ENCODE measurements at regions not wholly inside any gene's neighbourhood (a gene's known extent, or its start where the extent isn't known, plus 50 kb on each side); places are given as distances from the start of the nearest gene placed in this dataset.

DNA sequence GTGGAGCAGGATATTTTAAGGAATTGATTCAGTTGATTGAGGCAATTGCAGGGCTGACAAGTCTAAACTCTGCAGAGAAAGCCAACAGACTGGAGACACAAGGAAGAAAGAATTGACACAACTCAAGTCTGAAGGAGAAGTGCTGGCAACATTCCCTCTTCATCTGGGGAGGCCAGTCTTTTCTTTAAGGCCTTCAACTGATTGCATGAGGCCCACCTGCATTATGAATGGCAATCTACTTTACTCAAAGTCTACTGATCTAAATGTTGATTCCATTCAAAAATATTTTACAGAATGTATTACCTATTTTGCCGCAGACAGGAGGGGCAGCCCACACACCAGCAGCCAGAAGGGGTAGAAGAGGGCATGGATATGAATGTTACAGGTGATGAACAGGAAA is 425.2 kb downstream of the PCDH10 start:
- ChIA-PET CTCF (no interaction called here), POLR2A (no interaction called here)
- Histone ChIP-seq H3K36me3 (ENCODE audit: control insufficient read depth, insufficient read depth, low read length) (no peaks in the 10 kb centered on the region), H3K4me3 (ENCODE audit: low read depth, low read length) (no peak overlapping the region), H3K27me3 (ENCODE audit: control insufficient read depth, insufficient read depth, low read length) (no peaks in the 10 kb centered on the region)
- TF ChIP-seq, protein P1, sequence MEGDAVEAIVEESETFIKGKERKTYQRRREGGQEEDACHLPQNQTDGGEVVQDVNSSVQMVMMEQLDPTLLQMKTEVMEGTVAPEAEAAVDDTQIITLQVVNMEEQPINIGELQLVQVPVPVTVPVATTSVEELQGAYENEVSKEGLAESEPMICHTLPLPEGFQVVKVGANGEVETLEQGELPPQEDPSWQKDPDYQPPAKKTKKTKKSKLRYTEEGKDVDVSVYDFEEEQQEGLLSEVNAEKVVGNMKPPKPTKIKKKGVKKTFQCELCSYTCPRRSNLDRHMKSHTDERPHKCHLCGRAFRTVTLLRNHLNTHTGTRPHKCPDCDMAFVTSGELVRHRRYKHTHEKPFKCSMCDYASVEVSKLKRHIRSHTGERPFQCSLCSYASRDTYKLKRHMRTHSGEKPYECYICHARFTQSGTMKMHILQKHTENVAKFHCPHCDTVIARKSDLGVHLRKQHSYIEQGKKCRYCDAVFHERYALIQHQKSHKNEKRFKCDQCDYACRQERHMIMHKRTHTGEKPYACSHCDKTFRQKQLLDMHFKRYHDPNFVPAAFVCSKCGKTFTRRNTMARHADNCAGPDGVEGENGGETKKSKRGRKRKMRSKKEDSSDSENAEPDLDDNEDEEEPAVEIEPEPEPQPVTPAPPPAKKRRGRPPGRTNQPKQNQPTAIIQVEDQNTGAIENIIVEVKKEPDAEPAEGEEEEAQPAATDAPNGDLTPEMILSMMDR (IDR thresholded peaks at IDR 0.05; ENCODE audit: insufficient read depth, low read depth, low read length): no peak
- no peak for DNase-seq (ENCODE audit: low read depth)

DNA sequence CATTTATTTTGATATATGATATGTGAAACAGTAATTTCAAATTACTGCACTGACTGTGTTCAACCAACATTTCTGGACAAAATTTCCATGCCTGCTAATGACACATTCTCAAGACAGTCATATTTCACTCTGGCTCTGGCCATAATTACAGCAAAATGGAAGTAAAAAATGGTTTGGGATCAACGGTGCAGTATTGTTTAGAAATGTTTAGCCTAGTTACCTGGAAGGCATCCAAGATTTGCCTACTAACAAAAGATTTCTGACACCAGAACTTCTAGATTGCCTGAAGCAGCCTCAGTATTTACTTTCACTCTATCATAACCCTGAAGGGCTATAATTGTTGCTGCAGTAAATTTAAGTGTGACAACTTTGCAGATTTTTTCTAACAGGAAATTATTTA is 416.3 kb downstream of the PCDH10 start:
- no peaks in the 10 kb centered on the region for H3K36me3 ChIP-seq (ENCODE audit: control insufficient read depth, insufficient read depth, low read length)

DNA sequence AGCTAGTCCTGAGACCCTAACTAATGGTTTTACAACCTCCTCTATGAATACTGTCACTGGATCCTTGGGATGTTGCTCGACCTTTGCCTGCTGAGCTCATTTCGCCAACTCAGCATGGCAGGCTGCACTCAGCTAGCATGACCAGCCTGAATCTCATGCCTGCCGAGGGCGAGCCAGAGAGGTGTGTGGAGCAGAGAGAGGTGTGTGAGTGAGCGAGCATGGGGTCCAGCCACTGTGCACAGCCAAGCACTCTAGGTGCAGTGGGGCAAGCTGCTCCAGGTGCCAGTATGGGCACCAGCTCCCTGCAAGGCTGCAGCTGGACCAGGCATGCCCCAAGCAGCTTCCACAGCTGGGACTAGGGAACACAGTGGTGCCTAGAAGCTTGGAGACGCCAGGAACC is 410.9 kb downstream of the PCDH10 start:
- POLR2A ChIA-PET: no interaction called here
- DNase-seq (ENCODE audit: low read depth): no peak
- Histone ChIP-seq H3K4me3 (ENCODE audit: low read depth, low read length) (no peak overlapping the region), H3K27me3 (ENCODE audit: control insufficient read depth, insufficient read depth, low read length) (no peaks in the 10 kb centered on the region), H3K36me3 (ENCODE audit: control insufficient read depth, insufficient read depth, low read length) (no peaks in the 10 kb centered on the region)
- TF ChIP-seq, protein P1 (IDR thresholded peaks at IDR 0.05; ENCODE audit: insufficient read depth, low read depth, low read length): no peak
- CTCF ChIA-PET: no interaction called here

More for the DNA sequence above, 416.3 kb downstream of the PCDH10 start:
- POLR2A ChIA-PET: no interaction called here
- Histone ChIP-seq H3K4me3 (ENCODE audit: low read depth, low read length) (no peak overlapping the region), H3K27me3 (ENCODE audit: control insufficient read depth, insufficient read depth, low read length) (no peaks in the 10 kb centered on the region)
- CTCF ChIA-PET: no interaction called here
- no peak for DNase-seq (ENCODE audit: low read depth)
- TF ChIP-seq, protein P1 (IDR thresholded peaks at IDR 0.05; ENCODE audit: insufficient read depth, low read depth, low read length): no peak

DNA sequence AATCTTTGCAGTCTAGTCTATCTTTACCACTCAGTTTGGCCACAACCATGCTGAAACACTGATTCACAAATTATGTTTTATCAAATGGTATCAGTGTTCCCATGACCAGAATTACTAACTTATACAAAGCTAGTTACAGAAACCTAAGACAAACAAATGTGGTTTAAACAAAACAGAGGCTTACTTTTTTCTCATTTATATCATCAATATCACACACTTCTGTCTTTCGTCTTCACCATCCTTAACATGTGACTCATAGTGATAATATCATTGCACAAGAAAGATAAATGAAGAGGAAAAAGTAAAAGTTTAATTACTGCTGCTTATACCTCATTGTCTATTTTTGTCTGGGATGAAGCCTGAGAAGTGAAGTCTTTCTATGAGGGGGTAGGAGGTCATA is 406.6 kb downstream of the PCDH10 start:
- ChIA-PET POLR2A (no interaction called here), CTCF (no interaction called here)
- Histone ChIP-seq H3K4me3 (ENCODE audit: low read depth, low read length) (no peak overlapping the region), H3K27me3 (ENCODE audit: control insufficient read depth, insufficient read depth, low read length) (no peaks in the 10 kb centered on the region), H3K36me3 (ENCODE audit: control insufficient read depth, insufficient read depth, low read length) (no peaks in the 10 kb centered on the region)
- DNase-seq (ENCODE audit: low read depth): no peak
- TF ChIP-seq, protein P1 (IDR thresholded peaks at IDR 0.05; ENCODE audit: insufficient read depth, low read depth, low read length): no peak

DNA sequence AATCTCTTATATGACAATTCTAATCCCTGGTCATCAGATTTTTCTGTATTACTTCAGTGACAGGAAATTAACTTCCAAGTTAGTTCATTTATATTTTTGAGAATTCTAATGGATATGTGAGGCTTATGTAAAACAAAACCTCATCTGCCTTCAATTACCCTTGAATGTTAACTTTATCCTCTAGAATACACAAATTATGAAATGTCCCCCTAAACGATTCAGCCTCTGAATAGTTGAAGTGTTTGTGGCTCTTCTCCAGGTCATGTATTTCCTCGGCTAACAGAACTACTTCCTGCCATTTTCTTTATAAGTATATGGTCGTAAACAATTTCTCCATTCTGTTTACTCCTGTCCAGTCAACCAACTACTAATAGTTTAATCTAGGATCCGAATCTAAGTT is 401.3 kb downstream of the PCDH10 start:
- ChIA-PET POLR2A (no interaction called here), CTCF (no interaction called here)
- no peaks in the 10 kb centered on the region for H3K27me3 ChIP-seq (ENCODE audit: control insufficient read depth, insufficient read depth, low read length)
- no peaks in the 10 kb centered on the region for H3K36me3 ChIP-seq (ENCODE audit: control insufficient read depth, insufficient read depth, low read length)
- TF ChIP-seq, protein P1 (IDR thresholded peaks at IDR 0.05; ENCODE audit: insufficient read depth, low read depth, low read length): no peak
- no peak overlapping the region for H3K4me3 ChIP-seq (ENCODE audit: low read depth, low read length)
- no peak for DNase-seq (ENCODE audit: low read depth)
